ENCODE measurements at regions not wholly inside any gene's neighbourhood (a gene's known extent, or its start where the extent isn't known, plus 50 kb on each side); places are given as distances from the start of the nearest gene placed in this dataset.

GRCh38 chr10:105406488-105406887 lies 765.4 kb downstream of the SORCS3 start:
- TF ChIP-seq FOSL2 (IDR thresholded peaks at IDR 0.05), result no peak
- TF ChIP-seq FOSL2 (CRISPR knock-in tag; IDR thresholded peaks at IDR 0.05), result no peak
- no peak for TF ChIP-seq PHF8 (IDR thresholded peaks at IDR 0.05; ENCODE audit: borderline replicate concordance, low read depth)
- no peak for TF ChIP-seq ZFP36 (IDR thresholded peaks at IDR 0.05; ENCODE audit: borderline replicate concordance, partially characterized antibody)
